ENCODE measurements at regions not wholly inside any gene's neighbourhood (a gene's known extent, or its start where the extent isn't known, plus 50 kb on each side); places are given as distances from the start of the nearest gene placed in this dataset.

DNA sequence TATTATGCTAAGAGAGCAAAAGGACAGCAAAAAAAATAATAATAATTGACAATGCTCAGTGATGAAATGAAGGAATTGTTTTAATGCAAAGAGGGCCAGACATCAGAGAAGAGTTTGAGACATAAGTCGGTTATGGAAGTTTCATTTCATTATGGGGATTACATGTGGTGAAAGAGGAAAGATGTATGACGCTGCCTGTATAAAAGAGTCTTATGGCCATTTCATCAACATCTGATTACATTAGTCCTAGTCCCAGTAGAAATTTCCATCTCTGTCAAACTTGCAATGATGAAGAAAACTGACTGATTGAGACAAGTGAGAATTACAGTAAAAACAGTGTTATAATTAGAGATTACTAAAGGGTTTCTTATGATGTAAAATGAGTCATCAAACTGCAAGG lies 900.6 kb upstream of the CDH9 start:
- H3K23ac ChIP-seq (ENCODE audit: low read length in 2 of 2): no peak overlapping the region
- no peaks in the 10 kb centered on the region for H3K27me3 ChIP-seq (ENCODE audit: control insufficient read depth in 1 of 2, insufficient read depth in 1 of 2, low read length in 2 of 2)
- no peak overlapping the region for H3K27ac ChIP-seq (ENCODE audit: low read length, poor library complexity, severe bottlenecking)
- no peak overlapping the region for H2AFZ ChIP-seq (ENCODE audit: low read depth, low read length)
- no peak overlapping the region for H3K4me2 ChIP-seq (ENCODE audit: low read length, poor library complexity, severe bottlenecking)
- no peak for DNase-seq
- H3K79me1 ChIP-seq (replicated peaks; ENCODE audit: low read length, poor library complexity, severe bottlenecking): no peaks in the 10 kb centered on the region
- no peak overlapping the region for H2BK120ac ChIP-seq (ENCODE audit: low read depth, low read length)
- H2BK12ac ChIP-seq (ENCODE audit: low read length in 2 of 2): no peak overlapping the region
- H3K4ac ChIP-seq (ENCODE audit: low read depth in 1 of 2, low read length in 2 of 2): no peak overlapping the region
- no peak overlapping the region for H2BK15ac ChIP-seq (ENCODE audit: low read depth, poor library complexity, severe bottlenecking)
- no peak overlapping the region for H3K14ac ChIP-seq (ENCODE audit: low read length in 2 of 2)
- H3K9me3 ChIP-seq (ENCODE audit: control insufficient read depth, low read length): peaks cover 4% of the 10 kb centered on the region
- whole genome bisulfite sequencing: 71% methylated on average over 1 of the region's 2 CpGs
- H3K4me1 ChIP-seq (ENCODE audit: control insufficient read depth, insufficient read depth, low read depth, low read length): no peaks in the 10 kb centered on the region
- no peak overlapping the region for H2BK5ac ChIP-seq (ENCODE audit: low read depth, low read length, poor library complexity, severe bottlenecking)
- no peak overlapping the region for H4K8ac ChIP-seq (ENCODE audit: low read length)
- H3K4me3 ChIP-seq (ENCODE audit: insufficient read depth in 1 of 2, low read depth in 1 of 2, low read length in 2 of 2): no peak overlapping the region
- no peak overlapping the region for H3K18ac ChIP-seq (ENCODE audit: low read depth in 1 of 2, low read length in 2 of 2)
- no peak overlapping the region for H2AK5ac ChIP-seq (ENCODE audit: low read length, severe bottlenecking)
- no peak overlapping the region for H4K91ac ChIP-seq (ENCODE audit: low read length)
- no peak overlapping the region for H3K9ac ChIP-seq (ENCODE audit: low read length)
- no peaks in the 10 kb centered on the region for H3K36me3 ChIP-seq (ENCODE audit: control insufficient read depth in 1 of 2, insufficient read depth in 2 of 2, low read depth in 1 of 2, low read length in 2 of 2)

DNA sequence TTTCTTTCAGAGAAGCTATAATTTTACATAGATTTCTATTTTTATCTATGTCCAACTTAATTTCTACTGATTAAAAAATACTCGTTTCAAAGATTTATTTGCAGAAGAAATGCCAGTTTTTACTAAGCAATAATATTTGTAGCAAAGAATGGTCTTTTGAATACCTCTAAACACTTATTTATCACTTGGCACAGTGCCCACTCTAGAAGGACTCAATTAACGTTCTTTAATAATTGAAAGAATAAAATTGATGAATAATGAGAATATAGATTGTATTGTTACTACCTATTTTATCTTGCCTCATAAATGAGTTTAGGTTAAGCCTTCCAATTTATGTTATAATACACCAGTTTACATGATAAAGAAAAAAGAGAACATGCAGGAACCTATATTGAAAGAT lies 889.7 kb upstream of the CDH9 start:
- no CpG with 5 or more reads among the region's 2 CpGs for WGBS
- H2BK5ac ChIP-seq (ENCODE audit: low read depth, low read length, poor library complexity, severe bottlenecking): no peak overlapping the region
- no peaks in the 10 kb centered on the region for H3K27me3 ChIP-seq (ENCODE audit: control insufficient read depth in 1 of 2, insufficient read depth in 1 of 2, low read length in 2 of 2)
- no peak overlapping the region for H2BK12ac ChIP-seq (ENCODE audit: low read length in 2 of 2)
- H3K27ac ChIP-seq (ENCODE audit: low read length, poor library complexity, severe bottlenecking): no peak overlapping the region
- H3K14ac ChIP-seq (ENCODE audit: low read length in 2 of 2): no peak overlapping the region
- H3K4me2 ChIP-seq (ENCODE audit: low read length, poor library complexity, severe bottlenecking): no peak overlapping the region
- H2AK5ac ChIP-seq (ENCODE audit: low read length, severe bottlenecking): no peak overlapping the region
- H2AFZ ChIP-seq (ENCODE audit: low read depth, low read length): no peak overlapping the region
- DNase-seq: no peak
- H3K9me3 ChIP-seq (ENCODE audit: control insufficient read depth, low read length): no peaks in the 10 kb centered on the region
- H3K79me1 ChIP-seq (replicated peaks; ENCODE audit: low read length, poor library complexity, severe bottlenecking): no peaks in the 10 kb centered on the region
- no peak overlapping the region for H3K4ac ChIP-seq (ENCODE audit: low read depth in 1 of 2, low read length in 2 of 2)
- H4K91ac ChIP-seq (ENCODE audit: low read length): no peak overlapping the region
- H3K4me1 ChIP-seq (ENCODE audit: control insufficient read depth, insufficient read depth, low read depth, low read length): no peaks in the 10 kb centered on the region
- no peak overlapping the region for H4K8ac ChIP-seq (ENCODE audit: low read length)
- H3K36me3 ChIP-seq (ENCODE audit: control insufficient read depth in 1 of 2, insufficient read depth in 2 of 2, low read depth in 1 of 2, low read length in 2 of 2): no peaks in the 10 kb centered on the region
- no peak overlapping the region for H3K18ac ChIP-seq (ENCODE audit: low read depth in 1 of 2, low read length in 2 of 2)
- no peak overlapping the region for H3K4me3 ChIP-seq (ENCODE audit: insufficient read depth in 1 of 2, low read depth in 1 of 2, low read length in 2 of 2)
- H3K23ac ChIP-seq (ENCODE audit: low read length in 2 of 2): no peak overlapping the region
- H2BK15ac ChIP-seq (ENCODE audit: low read depth, poor library complexity, severe bottlenecking): no peak overlapping the region
- no peak overlapping the region for H3K9ac ChIP-seq (ENCODE audit: low read length)
- no peak overlapping the region for H2BK120ac ChIP-seq (ENCODE audit: low read depth, low read length)

DNA sequence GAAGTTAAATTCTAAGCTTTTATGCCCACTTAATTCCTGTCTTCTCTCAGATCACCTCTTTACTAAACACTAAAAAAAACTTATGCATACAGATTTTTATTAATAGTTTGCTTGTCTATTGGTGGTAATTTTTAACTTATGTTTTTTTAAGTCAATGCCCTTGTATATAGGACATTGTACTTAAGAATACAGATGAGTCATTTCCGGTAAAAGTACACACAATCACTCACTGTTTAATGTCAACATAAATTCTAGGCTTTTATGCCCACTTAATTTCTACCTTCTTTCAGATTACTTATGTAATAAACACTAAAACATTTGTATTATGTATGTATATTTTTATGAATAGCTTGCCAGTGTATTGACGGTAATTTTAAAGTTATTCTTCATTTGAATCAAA lies 872.8 kb upstream of the CDH9 start:
- H3K79me1 ChIP-seq (replicated peaks; ENCODE audit: low read length, poor library complexity, severe bottlenecking): no peaks in the 10 kb centered on the region
- H3K27me3 ChIP-seq (ENCODE audit: control insufficient read depth in 1 of 2, insufficient read depth in 1 of 2, low read length in 2 of 2): no peaks in the 10 kb centered on the region
- no peak overlapping the region for H4K91ac ChIP-seq (ENCODE audit: low read length)
- H3K14ac ChIP-seq (ENCODE audit: low read length in 2 of 2): no peak overlapping the region
- no peak overlapping the region for H2BK15ac ChIP-seq (ENCODE audit: low read depth, poor library complexity, severe bottlenecking)
- H2AK5ac ChIP-seq (ENCODE audit: low read length, severe bottlenecking): no peak overlapping the region
- no peak overlapping the region for H2BK120ac ChIP-seq (ENCODE audit: low read depth, low read length)
- WGBS: no CpG with 5 or more reads among the region's 2 CpGs
- H3K23ac ChIP-seq (ENCODE audit: low read length in 2 of 2): no peak overlapping the region
- DNase-seq: peak; percentile 5
- no peak overlapping the region for H2AFZ ChIP-seq (ENCODE audit: low read depth, low read length)
- H3K18ac ChIP-seq (ENCODE audit: low read depth in 1 of 2, low read length in 2 of 2): no peak overlapping the region
- H4K8ac ChIP-seq (ENCODE audit: low read length): no peak overlapping the region
- H3K4me3 ChIP-seq (ENCODE audit: insufficient read depth in 1 of 2, low read depth in 1 of 2, low read length in 2 of 2): no peak overlapping the region
- H3K9me3 ChIP-seq (ENCODE audit: control insufficient read depth, low read length): no peaks in the 10 kb centered on the region
- H3K36me3 ChIP-seq (ENCODE audit: control insufficient read depth in 1 of 2, insufficient read depth in 2 of 2, low read depth in 1 of 2, low read length in 2 of 2): no peaks in the 10 kb centered on the region
- H2BK12ac ChIP-seq (ENCODE audit: low read length in 2 of 2): no peak overlapping the region
- no peaks in the 10 kb centered on the region for H3K4me1 ChIP-seq (ENCODE audit: control insufficient read depth, insufficient read depth, low read depth, low read length)
- no peak overlapping the region for H3K4me2 ChIP-seq (ENCODE audit: low read length, poor library complexity, severe bottlenecking)
- H3K9ac ChIP-seq (ENCODE audit: low read length): no peak overlapping the region
- H3K27ac ChIP-seq (ENCODE audit: low read length, poor library complexity, severe bottlenecking): no peak overlapping the region
- H3K4ac ChIP-seq (ENCODE audit: low read depth in 1 of 2, low read length in 2 of 2): no peak overlapping the region
- H2BK5ac ChIP-seq (ENCODE audit: low read depth, low read length, poor library complexity, severe bottlenecking): no peak overlapping the region

DNA sequence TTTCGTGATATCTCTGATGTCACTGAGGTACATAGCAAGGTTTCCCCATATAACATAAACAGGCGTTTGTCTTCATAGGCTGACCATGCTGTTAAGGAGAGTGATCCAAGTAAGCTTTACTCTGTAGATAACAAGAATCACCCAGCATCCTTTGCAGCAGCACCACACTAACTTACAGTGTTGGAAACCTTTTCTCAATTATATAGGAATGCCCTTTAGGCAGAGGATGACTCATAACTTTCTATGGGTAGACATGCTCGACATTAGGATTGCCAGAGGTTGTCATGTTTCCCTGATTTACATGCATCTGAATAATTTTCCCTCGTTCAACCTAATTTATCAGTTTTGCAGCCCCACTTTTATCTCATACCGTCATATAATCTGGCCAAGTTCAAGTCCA lies 870.0 kb upstream of the CDH9 start:
- no peak overlapping the region for H3K4me3 ChIP-seq (ENCODE audit: insufficient read depth in 1 of 2, low read depth in 1 of 2, low read length in 2 of 2)
- no peak overlapping the region for H3K27ac ChIP-seq (ENCODE audit: low read length, poor library complexity, severe bottlenecking)
- H3K36me3 ChIP-seq (ENCODE audit: control insufficient read depth in 1 of 2, insufficient read depth in 2 of 2, low read depth in 1 of 2, low read length in 2 of 2): no peaks in the 10 kb centered on the region
- no peak overlapping the region for H2BK5ac ChIP-seq (ENCODE audit: low read depth, low read length, poor library complexity, severe bottlenecking)
- H3K79me1 ChIP-seq (replicated peaks; ENCODE audit: low read length, poor library complexity, severe bottlenecking): no peaks in the 10 kb centered on the region
- H3K9ac ChIP-seq (ENCODE audit: low read length): no peak overlapping the region
- H3K23ac ChIP-seq (ENCODE audit: low read length in 2 of 2): no peak overlapping the region
- H2AK5ac ChIP-seq (ENCODE audit: low read length, severe bottlenecking): no peak overlapping the region
- no peak overlapping the region for H3K18ac ChIP-seq (ENCODE audit: low read depth in 1 of 2, low read length in 2 of 2)
- H3K9me3 ChIP-seq (ENCODE audit: control insufficient read depth, low read length): peaks cover 4% of the 10 kb centered on the region
- H4K8ac ChIP-seq (ENCODE audit: low read length): no peak overlapping the region
- H2BK120ac ChIP-seq (ENCODE audit: low read depth, low read length): no peak overlapping the region
- no peak overlapping the region for H2BK12ac ChIP-seq (ENCODE audit: low read length in 2 of 2)
- H3K4me2 ChIP-seq (ENCODE audit: low read length, poor library complexity, severe bottlenecking): no peak overlapping the region
- no peaks in the 10 kb centered on the region for H3K27me3 ChIP-seq (ENCODE audit: control insufficient read depth in 1 of 2, insufficient read depth in 1 of 2, low read length in 2 of 2)
- no peak overlapping the region for H2AFZ ChIP-seq (ENCODE audit: low read depth, low read length)
- H3K4me1 ChIP-seq (ENCODE audit: control insufficient read depth, insufficient read depth, low read depth, low read length): no peaks in the 10 kb centered on the region
- H4K91ac ChIP-seq (ENCODE audit: low read length): no peak overlapping the region
- no peak overlapping the region for H2BK15ac ChIP-seq (ENCODE audit: low read depth, poor library complexity, severe bottlenecking)
- H3K14ac ChIP-seq (ENCODE audit: low read length in 2 of 2): no peak overlapping the region
- WGBS: 86% methylated on average over 1 of the region's 5 CpGs
- DNase-seq: no peak
- H3K4ac ChIP-seq (ENCODE audit: low read depth in 1 of 2, low read length in 2 of 2): no peak overlapping the region
